HEK293 (cell line): ENCODE measurements at regions not wholly inside any gene's neighbourhood (a gene's known extent, or its start where the extent isn't known, plus 50 kb on each side); places are given as distances from the start of the nearest gene placed in this dataset.

Source experiments
- CTCF ChIA-PET: fragments of 350-600 bp; formaldehyde crosslinking; extraction: SDS; loops from one replicate; lab custom pipeline; 2021; ENCODE audit warnings: antibody characterized with exemption; lab: Yijun Ruan, JAX
- POLR2A ChIA-PET: fragments of 300-600 bp; formaldehyde crosslinking; extraction: SDS; loops from one replicate; lab custom pipeline; 2020; ENCODE audit warnings: antibody characterized with exemption, inconsistent platforms; lab: Yijun Ruan, JAX
- H3K27ac ChIP-seq: fragments of 200-500 bp; sonication (Bioruptor generic); 2 replicates; pipeline ENCODE4 v1.5.1; 2014; ENCODE audit warnings: low read depth, low read length, control low read depth, inconsistent platforms; ENCODE audit errors: extremely low read depth
- H3K36me3 ChIP-seq, 2 experiments: fragments of 200-500 bp in 1 of 2; sonication (Bioruptor generic) in 1 of 2; 1 replicate in 1 of 2; 2 replicates in 1 of 2; pipeline ENCODE4 v1.5.1; 2014 to 2017; ENCODE audit warnings: inconsistent platforms in 2 of 2, low read length in 2 of 2; ENCODE audit not compliant: control insufficient read depth in 2 of 2, insufficient read depth in 1 of 2
- H3K4me1 ChIP-seq: fragments of 200-500 bp; sonication (Bioruptor generic); 2 replicates; pipeline ENCODE4 v1.5.1; 2014; ENCODE audit warnings: mild to moderate bottlenecking, low read length, inconsistent platforms; ENCODE audit not compliant: control insufficient read depth, insufficient read depth
- H3K4me3 ChIP-seq: 2 replicates; pipeline ENCODE4 v1.5.1; 2011; ENCODE audit warnings: low read depth, mild to moderate bottlenecking, control low read depth, low read length, moderate library complexity
- H3K9me3 ChIP-seq: fragments of 200-500 bp; sonication (Bioruptor generic); 2 replicates; pipeline ENCODE4 v1.5.1; 2014; ENCODE audit warnings: low read depth, low read length, inconsistent platforms; ENCODE audit not compliant: control insufficient read depth, insufficient read depth
- SP7 ChIP-seq: fragments of 450-650 bp; formaldehyde crosslinking; IDR thresholded peaks from 2 replicates; pipeline ENCODE4 v1.5.1; 2016; ENCODE audit warnings: missing biosample characterization, missing genetic modification characterization
- YY2 ChIP-seq: fragments of 450-650 bp; formaldehyde crosslinking; IDR thresholded peaks from 2 replicates; pipeline ENCODE4 v1.5.1; 2016; ENCODE audit warnings: missing biosample characterization, missing genetic modification characterization
- ZFP69B ChIP-seq: fragments of 450-650 bp; formaldehyde crosslinking; IDR thresholded peaks from 2 replicates; pipeline ENCODE4 v1.5.1; 2016; ENCODE audit warnings: missing biosample characterization, missing genetic modification characterization
- ZNF140 ChIP-seq: fragments of 450-650 bp; formaldehyde crosslinking; IDR thresholded peaks from 2 replicates; pipeline ENCODE4 v1.5.1; 2016; ENCODE audit warnings: missing biosample characterization, missing genetic modification characterization
- ZNF157 ChIP-seq: fragments of 450-650 bp; formaldehyde crosslinking; IDR thresholded peaks from 2 replicates; pipeline ENCODE4 v1.5.1; 2016; ENCODE audit warnings: missing biosample characterization, missing genetic modification characterization
- ZNF341 ChIP-seq: fragments of 450-650 bp; formaldehyde crosslinking; IDR thresholded peaks from 2 replicates; pipeline ENCODE4; 2016; ENCODE audit warnings: low read depth, missing biosample characterization, missing genetic modification characterization
- ZNF416 ChIP-seq: fragments of 450-650 bp; formaldehyde crosslinking; IDR thresholded peaks from 2 replicates; pipeline ENCODE4 v1.5.1; 2016; ENCODE audit warnings: missing biosample characterization, missing genetic modification characterization
- ZNF433 ChIP-seq: fragments of 450-650 bp; formaldehyde crosslinking; IDR thresholded peaks from 2 replicates; pipeline ENCODE4 v1.5.1; 2016; ENCODE audit warnings: missing biosample characterization, missing genetic modification characterization, low read depth
- ZNF521 ChIP-seq: fragments of 450-650 bp; formaldehyde crosslinking; IDR thresholded peaks from 2 replicates; pipeline ENCODE4 v1.5.1; 2017; ENCODE audit warnings: missing biosample characterization, mild to moderate bottlenecking, missing genetic modification characterization
- ZNF585B ChIP-seq: fragments of 450-650 bp; formaldehyde crosslinking; IDR thresholded peaks from 2 replicates; pipeline ENCODE4 v1.5.1; 2016; ENCODE audit warnings: missing biosample characterization, missing genetic modification characterization
- ZNF76 ChIP-seq: fragments of 450-650 bp; formaldehyde crosslinking; IDR thresholded peaks from 2 replicates; pipeline ENCODE4; 2016; ENCODE audit warnings: low read depth, missing biosample characterization, missing genetic modification characterization, borderline replicate concordance
- ZNF791 ChIP-seq: fragments of 450-650 bp; formaldehyde crosslinking; IDR thresholded peaks from 2 replicates; pipeline ENCODE4 v1.5.1; 2016; ENCODE audit warnings: missing biosample characterization, missing genetic modification characterization
- ZNF837 ChIP-seq: fragments of 450-650 bp; formaldehyde crosslinking; IDR thresholded peaks from 2 replicates; pipeline ENCODE4 v1.5.1; 2016; ENCODE audit warnings: missing biosample characterization, missing genetic modification characterization
- TF ChIP-seq, protein P1 (sequence below): fragments of 450-650 bp; formaldehyde crosslinking; IDR thresholded peaks from 2 replicates; pipeline ENCODE4 v1.5.1; 2016; ENCODE audit warnings: missing biosample characterization, missing genetic modification characterization

DNA sequence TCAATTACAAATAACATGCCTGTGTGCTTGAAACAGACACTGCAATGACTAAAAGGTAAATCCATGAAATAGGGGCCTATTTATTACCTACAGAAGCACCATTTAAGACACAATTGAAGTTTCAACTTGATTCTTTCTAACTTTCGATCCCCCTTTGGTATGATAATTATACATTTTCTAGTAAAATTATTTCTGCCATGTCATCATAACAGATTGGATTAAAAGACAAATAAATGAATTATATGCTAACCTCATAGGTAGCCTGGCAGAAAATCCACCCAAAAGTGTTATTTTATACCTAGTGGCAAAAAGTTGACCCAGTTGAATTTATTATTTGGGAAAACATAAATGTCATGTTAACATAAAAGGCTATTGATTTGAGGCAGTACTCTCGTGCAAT is 241.1 kb downstream of the RAB38 start:
- Histone ChIP-seq H3K4me1 (no peaks in the 10 kb centered on the region), H3K4me3 (no peak overlapping the region), H3K27ac (no peak overlapping the region), H3K36me3 (no peaks in the 10 kb centered on the region), H3K9me3 (no peaks in the 10 kb centered on the region)
- no peak for TF ChIP-seq ZNF76 (tag by site-specific recombination)
- no peak for TF ChIP-seq ZNF416 (tag by site-specific recombination)
- no peak for TF ChIP-seq SP7 (tag by site-specific recombination)
- TF ChIP-seq, protein P1, sequence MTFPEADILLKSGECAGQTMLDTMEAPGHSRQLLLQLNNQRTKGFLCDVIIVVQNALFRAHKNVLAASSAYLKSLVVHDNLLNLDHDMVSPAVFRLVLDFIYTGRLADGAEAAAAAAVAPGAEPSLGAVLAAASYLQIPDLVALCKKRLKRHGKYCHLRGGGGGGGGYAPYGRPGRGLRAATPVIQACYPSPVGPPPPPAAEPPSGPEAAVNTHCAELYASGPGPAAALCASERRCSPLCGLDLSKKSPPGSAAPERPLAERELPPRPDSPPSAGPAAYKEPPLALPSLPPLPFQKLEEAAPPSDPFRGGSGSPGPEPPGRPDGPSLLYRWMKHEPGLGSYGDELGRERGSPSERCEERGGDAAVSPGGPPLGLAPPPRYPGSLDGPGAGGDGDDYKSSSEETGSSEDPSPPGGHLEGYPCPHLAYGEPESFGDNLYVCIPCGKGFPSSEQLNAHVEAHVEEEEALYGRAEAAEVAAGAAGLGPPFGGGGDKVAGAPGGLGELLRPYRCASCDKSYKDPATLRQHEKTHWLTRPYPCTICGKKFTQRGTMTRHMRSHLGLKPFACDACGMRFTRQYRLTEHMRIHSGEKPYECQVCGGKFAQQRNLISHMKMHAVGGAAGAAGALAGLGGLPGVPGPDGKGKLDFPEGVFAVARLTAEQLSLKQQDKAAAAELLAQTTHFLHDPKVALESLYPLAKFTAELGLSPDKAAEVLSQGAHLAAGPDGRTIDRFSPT = no peak
- no peak for TF ChIP-seq ZFP69B (tag by site-specific recombination)
- no peak for TF ChIP-seq ZNF157
- POLR2A ChIA-PET = no interaction called here
- CTCF ChIA-PET = interaction anchor here (0.7 kb wide), 1 partner anchor 24 kb away, joined by 3 read pairs; no protein-coding TSS in a partner anchor

DNA sequence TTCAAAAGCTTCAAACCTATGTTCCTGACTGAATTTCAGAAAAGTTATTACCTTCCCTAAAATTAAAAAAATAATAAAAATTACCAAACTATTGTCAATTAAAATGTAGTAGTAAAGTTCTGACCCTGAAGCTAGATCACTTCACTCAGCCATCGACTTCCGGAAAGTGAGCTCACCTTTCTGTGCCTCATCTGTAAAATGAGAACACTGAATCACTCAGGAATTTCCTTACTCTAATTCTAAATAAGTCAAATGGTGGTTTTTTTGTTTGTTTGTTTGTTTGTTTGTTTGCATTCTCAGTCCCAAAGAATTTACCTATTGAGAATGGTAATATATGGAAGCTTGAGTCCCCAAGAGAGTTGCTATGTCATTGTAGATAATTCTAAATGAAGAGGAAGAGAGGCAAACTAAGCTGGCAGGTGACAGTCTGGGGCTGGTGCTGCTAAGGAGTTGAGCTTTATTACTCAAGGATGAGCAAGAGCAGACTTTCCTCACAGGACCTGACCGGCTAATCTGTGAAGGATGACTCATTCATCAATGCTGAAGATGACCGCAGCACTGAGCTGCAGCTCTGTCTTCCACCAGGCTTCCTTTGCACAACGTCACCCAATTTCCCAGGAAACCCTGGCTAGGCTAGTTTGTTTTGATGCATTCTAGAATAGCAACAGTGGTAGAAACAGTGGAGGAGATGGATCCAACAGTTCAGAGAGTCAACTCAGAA is 248.8 kb downstream of the RAB38 start:
- POLR2A ChIA-PET = no interaction called here
- H3K4me1 ChIP-seq = no peaks in the 10 kb centered on the region

DNA sequence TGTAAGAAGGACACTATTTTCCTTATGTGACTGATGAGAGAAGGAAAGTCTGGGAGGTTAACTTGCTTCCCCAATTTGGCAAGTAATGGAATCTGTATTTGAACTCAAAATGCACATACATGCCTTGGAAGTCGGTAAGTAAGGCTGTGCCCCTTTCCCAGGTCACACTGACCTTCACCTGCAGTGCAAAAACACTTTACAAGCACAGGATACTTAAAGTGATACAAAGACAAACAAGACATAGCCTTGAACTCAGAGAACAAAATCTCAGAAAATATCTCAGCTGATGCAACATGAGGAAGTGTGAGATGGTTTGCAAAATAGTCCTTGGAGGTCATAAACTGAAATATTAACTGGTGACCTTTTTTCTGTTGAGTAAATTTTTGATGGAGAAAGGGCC is 251.1 kb downstream of the RAB38 start:
- Histone ChIP-seq H3K4me1 (no peaks in the 10 kb centered on the region), H3K4me3 (no peak overlapping the region), H3K9me3 (no peaks in the 10 kb centered on the region), H3K27ac (no peak overlapping the region), H3K36me3 (no peaks in the 10 kb centered on the region)
- POLR2A ChIA-PET = no interaction called here
- TF ChIP-seq ZNF837 (tag by site-specific recombination) (no peak), ZNF433 (tag by site-specific recombination) (no peak), ZNF416 (tag by site-specific recombination) (no peak)
- CTCF ChIA-PET = no interaction called here

More for the DNA sequence above, 248.8 kb downstream of the RAB38 start:
- Histone ChIP-seq H3K36me3 (no peaks in the 10 kb centered on the region), H3K27ac (no peak overlapping the region), H3K4me3 (no peak overlapping the region)
- no peak for TF ChIP-seq ZNF585B (tag by site-specific recombination)
- TF ChIP-seq YY2 (tag by site-specific recombination) = no peak
- TF ChIP-seq ZNF521 = no peak
- TF ChIP-seq ZNF341 = no peak
- TF ChIP-seq ZNF791 (tag by site-specific recombination) = no peak
- TF ChIP-seq, all 188 proteins: peak for 0
- CTCF ChIA-PET = interaction anchor here (0.6 to 1.3 kb wide), 3 partner anchors 27 to 627 kb away, joined by 3 read pairs; no protein-coding TSS in a partner anchor
- H3K9me3 ChIP-seq = no peaks in the 10 kb centered on the region

DNA sequence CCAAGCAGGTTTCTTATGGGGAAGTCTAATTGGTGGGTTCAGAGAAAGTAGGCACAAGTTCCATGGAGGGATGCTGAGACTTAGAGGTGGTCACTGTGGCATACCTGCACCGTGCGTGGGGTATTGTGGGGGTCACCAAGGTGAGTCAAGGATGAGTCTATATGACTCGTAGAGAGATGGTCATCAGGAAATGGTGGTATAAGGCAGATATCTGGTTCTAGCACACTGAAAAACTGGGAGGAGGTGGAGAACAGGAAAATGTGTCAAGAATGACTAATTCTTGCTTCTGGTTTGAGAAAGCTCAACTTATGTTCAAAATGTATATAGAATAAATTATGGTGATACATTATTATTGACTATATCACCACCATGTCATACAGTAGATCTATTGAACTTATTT is 258.1 kb downstream of the RAB38 start:
- H3K4me3 ChIP-seq = no peak overlapping the region
- TF ChIP-seq ZNF140 (tag by site-specific recombination) = no peak
- TF ChIP-seq, all 188 proteins: peak for 0
- H3K4me1 ChIP-seq = no peaks in the 10 kb centered on the region
- H3K9me3 ChIP-seq = no peaks in the 10 kb centered on the region
- H3K27ac ChIP-seq = no peak overlapping the region
- ChIA-PET POLR2A (no interaction called here), CTCF (no interaction called here)
- no peaks in the 10 kb centered on the region for H3K36me3 ChIP-seq
